Epithelial cell of esophagus (primary cell): ENCODE measurements at regions not wholly inside any gene's neighbourhood (a gene's known extent, or its start where the extent isn't known, plus 50 kb on each side); places are given as distances from the start of the nearest gene placed in this dataset.

Experiments used
- DNase-seq: peaks from one replicate; pipeline ENCODE4 v3.0.0; 2010; ENCODE audit warnings: low read depth
- H3K4me3 ChIP-seq: 2 replicates; pipeline ENCODE4 v1.5.1; 2011; ENCODE audit warnings: mild to moderate bottlenecking, low read length, control low read depth
- CTCF ChIP-seq: IDR thresholded peaks from 2 replicates; pipeline ENCODE4 v1.5.1; 2011; ENCODE audit warnings: low read depth, mild to moderate bottlenecking, low read length, control low read depth, inconsistent platforms; ENCODE audit not compliant: insufficient read depth; ENCODE audit errors: missing control alignments

DNA sequence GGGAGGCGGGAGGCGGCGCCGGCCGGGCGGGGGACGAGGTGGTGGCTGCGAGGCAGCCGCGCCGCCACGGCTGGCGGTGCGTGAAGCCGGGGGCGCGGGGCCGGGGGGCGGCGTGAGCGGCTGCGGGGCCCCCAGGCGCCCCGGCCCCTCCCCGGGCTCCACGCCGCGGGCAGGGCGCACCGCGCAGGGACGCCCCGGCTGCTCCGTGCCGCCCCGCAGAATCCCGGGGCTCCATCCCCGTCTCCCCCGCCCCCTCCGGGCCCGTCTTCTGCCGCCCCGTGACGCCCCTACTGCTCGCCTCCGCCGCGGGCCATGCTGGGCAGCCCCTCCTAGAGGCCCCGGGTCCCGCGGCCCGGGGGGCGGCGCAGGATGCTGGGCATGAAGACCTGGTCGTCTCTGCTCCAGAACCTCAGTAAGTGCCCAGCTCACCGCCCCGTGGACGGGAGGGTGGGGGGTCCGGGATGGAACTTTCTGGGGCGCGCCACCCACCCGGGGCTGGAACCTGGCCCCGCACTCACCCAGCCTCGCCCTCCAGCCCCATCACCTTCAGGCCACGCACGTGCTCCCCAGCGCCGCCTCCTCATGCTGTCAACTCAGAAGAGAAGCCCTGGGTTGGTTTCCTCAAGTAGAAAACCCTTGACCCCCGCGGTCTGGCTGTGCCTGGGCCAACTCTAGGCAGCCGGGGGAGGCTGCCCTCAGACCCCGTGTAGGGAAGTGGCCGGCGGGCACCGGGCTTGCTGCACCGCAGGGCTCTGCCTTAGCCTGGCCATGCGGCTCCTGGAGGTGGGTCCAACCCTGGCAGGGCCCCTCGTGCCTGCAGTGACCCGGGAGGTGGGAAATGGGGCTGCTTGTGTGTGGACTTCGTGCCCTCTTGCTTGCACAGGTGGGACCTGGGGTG lies 150.2 kb upstream of the GSE1 start:
- TF ChIP-seq CTCF: no peak
- no peak overlapping the region for H3K4me3 ChIP-seq
- DNase-seq: no peak

DNA sequence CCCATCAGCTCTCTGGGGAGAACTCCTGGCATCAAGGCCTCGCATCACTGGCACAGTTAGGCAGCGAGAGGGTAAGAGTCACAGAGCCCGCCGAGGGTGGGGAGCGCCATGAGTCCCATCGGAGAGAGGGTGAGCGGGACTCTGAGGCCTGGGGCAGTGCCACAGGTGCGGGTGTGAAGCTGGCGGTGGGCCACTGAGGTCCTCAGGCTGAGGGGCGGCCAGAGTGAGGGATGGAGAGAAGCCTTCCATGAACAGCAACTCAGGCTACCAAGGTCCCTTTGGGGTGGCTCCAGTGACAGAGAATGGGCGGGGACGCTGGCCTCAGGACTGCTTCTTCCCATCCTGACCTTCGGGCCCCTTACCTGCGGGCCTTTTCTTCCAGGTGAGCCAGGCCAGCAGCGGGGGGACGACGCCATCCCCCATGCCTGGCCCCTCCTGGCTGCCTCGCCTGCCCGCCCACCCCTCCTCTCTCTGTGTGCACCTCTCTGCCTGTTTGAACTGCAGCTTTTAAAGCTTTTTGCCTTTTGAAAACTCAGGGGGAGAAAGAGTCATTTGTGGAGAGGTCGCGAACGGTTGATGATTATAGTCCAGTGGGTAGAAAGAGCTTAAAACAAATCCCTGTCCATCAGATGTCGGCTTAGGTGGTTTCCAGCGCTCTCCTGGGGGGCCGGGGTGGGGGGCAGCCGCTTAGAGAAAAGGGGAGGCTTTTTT lies 149.3 kb upstream of the GSE1 start:
- no peak for TF ChIP-seq CTCF
- no peak overlapping the region for H3K4me3 ChIP-seq
- DNase-seq: no peak

GRCh38 chr16:85464383-85465305 lies 148.5 kb upstream of the GSE1 start:
- no peak for DNase-seq
- TF ChIP-seq CTCF: no peak
- H3K4me3 ChIP-seq: no peak overlapping the region

DNA sequence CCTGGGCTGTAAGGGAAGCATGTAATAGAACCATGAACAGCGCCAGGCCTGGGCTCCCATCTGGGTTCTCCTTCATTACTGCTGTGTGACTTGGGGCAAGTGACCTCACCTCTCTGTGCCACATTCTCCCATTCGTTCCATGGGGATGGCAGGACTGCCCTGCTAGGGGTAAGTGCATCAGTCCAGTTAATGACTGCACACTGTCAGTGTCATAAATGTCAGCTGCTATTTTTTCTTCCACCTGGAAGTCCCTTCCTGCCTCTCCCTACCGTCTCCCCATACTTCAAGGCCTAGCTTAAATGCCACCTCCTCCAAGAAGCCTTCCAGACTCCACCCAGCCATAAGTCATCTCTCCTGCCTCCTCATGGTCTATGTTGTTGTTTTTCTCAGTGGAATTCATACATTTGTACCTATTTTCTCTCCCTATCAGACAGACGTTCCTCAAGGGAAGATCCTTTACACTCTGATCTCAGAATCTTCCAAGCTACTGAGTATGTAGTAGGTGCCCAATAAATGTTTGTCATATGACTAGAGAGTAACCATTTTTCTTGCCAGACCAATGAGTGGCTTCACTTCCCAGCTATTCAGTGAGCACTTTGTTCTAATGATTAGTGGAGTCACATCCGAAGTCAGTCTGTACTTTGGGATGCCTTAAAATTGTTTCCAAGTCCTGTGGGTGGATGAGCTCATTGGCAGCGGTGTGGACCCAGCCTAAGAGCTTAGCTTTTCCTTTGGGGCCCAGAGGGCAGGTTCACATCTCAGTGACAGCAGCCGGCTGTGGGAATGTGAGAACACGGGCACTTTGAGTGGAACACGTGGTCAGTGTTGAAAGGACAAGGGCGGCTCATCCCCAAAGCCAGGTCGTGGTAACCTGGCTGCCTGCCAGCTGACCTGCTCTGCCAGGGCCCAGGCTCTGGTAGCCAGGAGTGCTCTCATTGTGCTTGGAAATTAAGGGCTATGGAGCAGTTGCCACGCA lies 147.5 kb upstream of the GSE1 start:
- H3K4me3 ChIP-seq: no peak overlapping the region
- peak; percentile 34 for DNase-seq
- no peak for TF ChIP-seq CTCF

DNA sequence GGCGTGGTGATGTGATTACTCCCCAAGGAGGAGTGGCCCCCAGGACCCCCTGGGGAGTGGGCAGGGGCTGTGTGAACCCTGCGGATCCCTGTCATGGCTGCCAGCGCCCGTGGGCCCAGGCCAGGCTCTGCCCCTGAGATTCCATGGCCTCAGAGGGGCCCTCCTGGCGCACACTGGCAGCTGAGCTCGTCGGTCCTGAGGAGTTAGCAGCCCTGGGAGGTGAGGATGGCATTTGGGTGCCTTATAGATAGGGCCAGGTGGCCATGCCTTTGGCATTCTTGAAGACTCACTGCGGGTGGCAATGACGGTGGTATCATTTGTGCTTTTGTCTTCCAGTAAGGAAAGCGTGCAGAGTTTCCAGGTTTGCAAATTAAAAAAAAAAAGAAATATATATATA lies 146.8 kb upstream of the GSE1 start:
- H3K4me3 ChIP-seq: no peak overlapping the region
- DNase-seq: no peak
- no peak for TF ChIP-seq CTCF

DNA sequence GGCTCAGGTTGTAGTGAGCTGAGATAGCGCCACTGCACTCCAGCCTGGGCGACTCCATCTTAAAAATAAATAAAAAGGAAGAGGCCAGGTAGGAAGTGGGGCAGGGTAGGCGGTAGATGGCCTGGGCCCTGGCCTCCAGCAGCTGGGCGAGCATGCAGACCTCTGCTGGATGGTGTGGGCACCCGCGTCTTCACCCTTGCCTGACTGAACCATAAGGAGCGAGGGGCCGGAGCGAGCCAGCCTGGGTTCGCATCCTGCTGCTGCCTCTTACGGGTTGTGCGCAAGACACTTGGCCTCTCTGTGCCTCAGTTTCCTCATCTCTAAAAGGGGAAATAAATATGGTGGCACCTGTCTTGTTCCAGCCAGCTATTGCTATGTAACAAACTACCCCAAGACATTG lies 146.1 kb upstream of the GSE1 start:
- H3K4me3 ChIP-seq: no peak overlapping the region
- DNase-seq: no peak
- TF ChIP-seq CTCF: no peak
